ENCODE measurements at regions not wholly inside any gene's neighbourhood (a gene's known extent, or its start where the extent isn't known, plus 50 kb on each side); places are given as distances from the start of the nearest gene placed in this dataset.
"Not testable (repeated sequence)": the region's sequence is repeated elsewhere in the genome, so short reads cannot be mapped to it uniquely, and the experiment has no call there.

DNA sequence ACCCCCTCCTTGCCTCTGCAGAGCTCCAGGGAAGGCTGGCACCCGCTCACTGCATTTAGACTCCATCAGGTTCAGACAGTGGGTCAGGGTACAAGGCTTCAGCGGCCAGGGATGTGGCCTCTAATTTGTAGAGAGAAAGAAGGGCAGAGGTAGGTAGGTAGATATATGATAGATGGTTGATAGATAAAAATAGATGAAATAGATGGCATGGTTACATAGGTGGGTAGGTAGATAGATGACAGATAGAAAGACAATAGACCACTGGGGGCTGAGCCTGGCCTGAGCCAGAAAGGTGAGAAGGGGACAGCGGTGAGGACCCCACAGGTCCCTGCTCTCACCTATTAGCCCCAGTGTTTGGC, 126.6 kb downstream of the METRNL start:
- not testable (repeated sequence) for TF ChIP-seq POLR2A (IDR thresholded peaks at IDR 0.05; ENCODE audit: low read depth, low read length); EZH2 (IDR thresholded peaks at IDR 0.05; ENCODE audit: borderline replicate concordance, low read depth, low read length, severe bottlenecking); MYC (IDR thresholded peaks at IDR 0.05; ENCODE audit: low read depth, low read length); JUN (IDR thresholded peaks at IDR 0.05; ENCODE audit: borderline replicate concordance, insufficient read depth, insufficient read length, low read depth); POLR2AphosphoS5 (IDR thresholded peaks at IDR 0.05; ENCODE audit: insufficient read depth, low read depth, low read length)
- TF ChIP-seq, protein P1, sequence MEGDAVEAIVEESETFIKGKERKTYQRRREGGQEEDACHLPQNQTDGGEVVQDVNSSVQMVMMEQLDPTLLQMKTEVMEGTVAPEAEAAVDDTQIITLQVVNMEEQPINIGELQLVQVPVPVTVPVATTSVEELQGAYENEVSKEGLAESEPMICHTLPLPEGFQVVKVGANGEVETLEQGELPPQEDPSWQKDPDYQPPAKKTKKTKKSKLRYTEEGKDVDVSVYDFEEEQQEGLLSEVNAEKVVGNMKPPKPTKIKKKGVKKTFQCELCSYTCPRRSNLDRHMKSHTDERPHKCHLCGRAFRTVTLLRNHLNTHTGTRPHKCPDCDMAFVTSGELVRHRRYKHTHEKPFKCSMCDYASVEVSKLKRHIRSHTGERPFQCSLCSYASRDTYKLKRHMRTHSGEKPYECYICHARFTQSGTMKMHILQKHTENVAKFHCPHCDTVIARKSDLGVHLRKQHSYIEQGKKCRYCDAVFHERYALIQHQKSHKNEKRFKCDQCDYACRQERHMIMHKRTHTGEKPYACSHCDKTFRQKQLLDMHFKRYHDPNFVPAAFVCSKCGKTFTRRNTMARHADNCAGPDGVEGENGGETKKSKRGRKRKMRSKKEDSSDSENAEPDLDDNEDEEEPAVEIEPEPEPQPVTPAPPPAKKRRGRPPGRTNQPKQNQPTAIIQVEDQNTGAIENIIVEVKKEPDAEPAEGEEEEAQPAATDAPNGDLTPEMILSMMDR (IDR thresholded peaks at IDR 0.05; ENCODE audit: extremely low read depth in 1 of 2, insufficient read depth in 1 of 2, low read depth in 1 of 2, low read length in 2 of 2) = not testable (repeated sequence)
- TF ChIP-seq, protein P2, sequence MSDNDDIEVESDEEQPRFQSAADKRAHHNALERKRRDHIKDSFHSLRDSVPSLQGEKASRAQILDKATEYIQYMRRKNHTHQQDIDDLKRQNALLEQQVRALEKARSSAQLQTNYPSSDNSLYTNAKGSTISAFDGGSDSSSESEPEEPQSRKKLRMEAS (IDR thresholded peaks at IDR 0.05; ENCODE audit: insufficient read depth, insufficient read length) = not testable (repeated sequence)
